ENCODE measurements at regions not wholly inside any gene's neighbourhood (a gene's known extent, or its start where the extent isn't known, plus 50 kb on each side); places are given as distances from the start of the nearest gene placed in this dataset.
"Not testable (repeated sequence)": the region's sequence is repeated elsewhere in the genome, so short reads cannot be mapped to it uniquely, and the experiment has no call there.

- peak; percentile 14 for TF ChIP-seq CTCF (IDR thresholded peaks at IDR 0.05; ENCODE audit: insufficient read depth, low read depth, low read length, missing control alignments)
- DNase-seq (ENCODE audit: low read depth): peak; percentile 15
- H3K4me3 ChIP-seq (ENCODE audit: low read depth, low read length): no peak overlapping the region
Measured at GRCh38 chr5:9774472-9775079, 144.4 kb upstream of the TAS2R1 start.

GRCh38 chr5:9771079-9771478 is 140.9 kb upstream of the TAS2R1 start:
- H3K4me3 ChIP-seq (ENCODE audit: low read depth, low read length): no peak overlapping the region
- no peak for DNase-seq (ENCODE audit: low read depth)
- TF ChIP-seq CTCF (IDR thresholded peaks at IDR 0.05; ENCODE audit: insufficient read depth, low read depth, low read length, missing control alignments): no peak

- no peak for TF ChIP-seq CTCF (IDR thresholded peaks at IDR 0.05; ENCODE audit: insufficient read depth, low read depth, low read length, missing control alignments)
- H3K4me3 ChIP-seq (ENCODE audit: low read depth, low read length): no peak overlapping the region
- peak; percentile 8 for DNase-seq (ENCODE audit: low read depth)
Measured at GRCh38 chr5:9766581-9766980, 136.4 kb upstream of the TAS2R1 start.

- TF ChIP-seq CTCF (IDR thresholded peaks at IDR 0.05; ENCODE audit: insufficient read depth, low read depth, low read length, missing control alignments): no peak
- no peak overlapping the region for H3K4me3 ChIP-seq (ENCODE audit: low read depth, low read length)
- no peak for DNase-seq (ENCODE audit: low read depth)
Measured at GRCh38 chr5:9765419-9766140, 135.4 kb upstream of the TAS2R1 start.

- no peak for DNase-seq (ENCODE audit: low read depth)
- H3K4me3 ChIP-seq (ENCODE audit: low read depth, low read length): no peak overlapping the region
- TF ChIP-seq CTCF (IDR thresholded peaks at IDR 0.05; ENCODE audit: insufficient read depth, low read depth, low read length, missing control alignments): no peak
Measured at GRCh38 chr5:9761706-9762105, 131.6 kb upstream of the TAS2R1 start.

- H3K4me3 ChIP-seq (ENCODE audit: low read depth, low read length): not testable (repeated sequence)
Measured at GRCh38 chr5:9752670-9753069, 122.5 kb upstream of the TAS2R1 start.

GRCh38 chr5:9743507-9743906 is 113.4 kb upstream of the TAS2R1 start:
- TF ChIP-seq CTCF (IDR thresholded peaks at IDR 0.05; ENCODE audit: insufficient read depth, low read depth, low read length, missing control alignments): no peak
- H3K4me3 ChIP-seq (ENCODE audit: low read depth, low read length): no peak overlapping the region
- no peak for DNase-seq (ENCODE audit: low read depth)

More at GRCh38 chr5:9752670-9753069, 122.5 kb upstream of the TAS2R1 start:
- DNase-seq (ENCODE audit: low read depth): not testable (repeated sequence)
